ENCODE measurements at regions not wholly inside any gene's neighbourhood (a gene's known extent, or its start where the extent isn't known, plus 50 kb on each side); places are given as distances from the start of the nearest gene placed in this dataset.

DNA sequence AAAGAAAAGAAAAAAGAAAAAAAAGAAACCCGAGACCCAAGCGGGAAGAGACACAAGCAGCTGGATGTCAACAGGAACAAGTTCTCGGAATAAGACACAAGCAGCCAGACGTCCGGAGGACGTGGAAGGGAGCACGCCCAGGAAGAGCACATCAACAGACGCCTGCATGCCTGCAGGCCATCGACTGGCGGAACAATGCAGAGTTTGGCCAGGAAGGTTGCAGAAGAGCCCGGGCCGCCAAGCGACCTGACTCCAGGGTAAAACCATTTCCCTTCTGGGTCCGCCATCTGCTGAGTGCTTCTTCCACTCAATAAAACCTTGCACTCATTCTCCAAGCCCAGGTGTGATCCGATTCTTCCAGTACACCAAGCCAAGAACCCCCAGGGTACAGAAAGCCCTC is 95.6 kb upstream of the PRR32 start:
- Histone ChIP-seq H3K9me3 (no peaks in the 10 kb centered on the region), H3K4me1 (no peaks in the 10 kb centered on the region), H3K27ac (no peak overlapping the region), H3K4me3 (no peak overlapping the region), H3K36me3 (no peaks in the 10 kb centered on the region), H3K27me3 (peaks cover 0 to 4% (median 0%) of the 10 kb centered on the region in 4 donors)
- FAIRE-seq (no peak), ATAC-seq (no peak), DNase-seq (no peak)
- TF ChIP-seq, protein P1, sequence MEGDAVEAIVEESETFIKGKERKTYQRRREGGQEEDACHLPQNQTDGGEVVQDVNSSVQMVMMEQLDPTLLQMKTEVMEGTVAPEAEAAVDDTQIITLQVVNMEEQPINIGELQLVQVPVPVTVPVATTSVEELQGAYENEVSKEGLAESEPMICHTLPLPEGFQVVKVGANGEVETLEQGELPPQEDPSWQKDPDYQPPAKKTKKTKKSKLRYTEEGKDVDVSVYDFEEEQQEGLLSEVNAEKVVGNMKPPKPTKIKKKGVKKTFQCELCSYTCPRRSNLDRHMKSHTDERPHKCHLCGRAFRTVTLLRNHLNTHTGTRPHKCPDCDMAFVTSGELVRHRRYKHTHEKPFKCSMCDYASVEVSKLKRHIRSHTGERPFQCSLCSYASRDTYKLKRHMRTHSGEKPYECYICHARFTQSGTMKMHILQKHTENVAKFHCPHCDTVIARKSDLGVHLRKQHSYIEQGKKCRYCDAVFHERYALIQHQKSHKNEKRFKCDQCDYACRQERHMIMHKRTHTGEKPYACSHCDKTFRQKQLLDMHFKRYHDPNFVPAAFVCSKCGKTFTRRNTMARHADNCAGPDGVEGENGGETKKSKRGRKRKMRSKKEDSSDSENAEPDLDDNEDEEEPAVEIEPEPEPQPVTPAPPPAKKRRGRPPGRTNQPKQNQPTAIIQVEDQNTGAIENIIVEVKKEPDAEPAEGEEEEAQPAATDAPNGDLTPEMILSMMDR (IDR thresholded peaks at IDR 0.05) = no peak
- 64 to 77% methylated on average over 15 of the region's 15 CpGs for WGBS, 2 donors
- intact Hi-C loops (cut with DNase I) = no loop called here

DNA sequence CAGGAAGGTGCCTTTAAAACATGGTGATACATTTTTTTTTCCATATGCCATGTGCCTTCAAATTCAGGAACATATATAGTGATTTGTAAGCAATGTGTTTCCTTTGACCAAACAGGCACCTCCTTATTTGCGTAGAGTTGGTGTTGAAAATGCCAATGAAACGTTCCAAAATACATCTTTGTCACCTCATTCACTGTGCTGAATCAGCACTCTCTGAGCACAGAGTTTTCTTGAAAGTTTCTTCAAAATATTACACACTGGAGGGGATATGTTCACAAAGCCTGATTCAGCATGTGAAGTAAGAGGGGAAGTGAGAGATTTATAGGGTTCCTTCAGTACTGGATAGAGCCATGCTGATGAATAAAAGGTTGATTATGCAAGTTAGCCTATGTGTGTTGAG is 85.7 kb upstream of the PRR32 start:
- Histone ChIP-seq H3K9me3 (no peaks in the 10 kb centered on the region), H3K27me3 (no peaks in the 10 kb centered on the region), H3K4me1 (no peaks in the 10 kb centered on the region), H3K27ac (no peak overlapping the region), H3K4me3 (no peak overlapping the region), H3K36me3 (no peaks in the 10 kb centered on the region)
- intact Hi-C loops (cut with DNase I) = no loop called here
- WGBS, 2 donors = 37 to 38% methylated on average over 2 of the region's 2 CpGs
- TF ChIP-seq, protein P1 (IDR thresholded peaks at IDR 0.05) = no peak
- no peak for FAIRE-seq
- ATAC-seq = no peak
- no peak for DNase-seq
